Transverse colon (tissue), 4 donors: ENCODE measurements at regions not wholly inside any gene's neighbourhood (a gene's known extent, or its start where the extent isn't known, plus 50 kb on each side); places are given as distances from the start of the nearest gene placed in this dataset.

Source experiments
- DNase-seq: peaks from one replicate; pipeline ENCODE4 v3.0.0-alpha.2; 2019
- H3K27ac ChIP-seq, 4 donors: fragments of 200-600 bp; sonication (generic); 2 replicates each; pipeline ENCODE4 v1.5.1; 2016 to 2018; ENCODE audit warnings: inconsistent platforms in 4 of 4
- H3K27me3 ChIP-seq: fragments of 200-600 bp; sonication (generic); 2 replicates; pipeline ENCODE4 v1.5.1; 2017; ENCODE audit warnings: inconsistent platforms
- H3K36me3 ChIP-seq, 4 donors: fragments of 200-600 bp; sonication (generic); 2 replicates each; pipeline ENCODE4 v1.5.1; 2017 to 2019; ENCODE audit warnings: inconsistent platforms in 4 of 4
- H3K4me1 ChIP-seq, 4 donors: fragments of 200-600 bp; sonication (generic); 2 replicates each; pipeline ENCODE4 v1.5.1; 2017 to 2020; ENCODE audit warnings: inconsistent platforms in 4 of 4
- H3K4me3 ChIP-seq, 4 donors: fragments of 200-600 bp; sonication (generic); 1 replicate in 1 of 4; 2 replicates in 3 of 4; pipeline versions ENCODE4 v1.5.1 to v1.6.1; 2017 to 2019; ENCODE audit warnings: inconsistent platforms in 4 of 4
- H3K9me3 ChIP-seq, 2 donors: fragments of 200-600 bp; sonication (generic); 2 replicates each; pipeline ENCODE4 v1.5.1; 2017 to 2019; ENCODE audit warnings: inconsistent platforms in 2 of 2
- EP300 ChIP-seq: sonication (generic); formaldehyde crosslinking; IDR thresholded peaks from one replicate; pipeline ENCODE4 v1.6.1; 2017; ENCODE audit warnings: antibody characterized with exemption, low read depth
- POLR2A ChIP-seq: fragments of 450-650 bp; IDR thresholded peaks from one replicate; pipeline ENCODE4 v1.6.1; 2016; ENCODE audit warnings: antibody characterized with exemption, mild to moderate bottlenecking, moderate library complexity
- POLR2AphosphoS5 ChIP-seq, 3 donors: sonication (generic); formaldehyde crosslinking; IDR thresholded peaks; one replicate each; pipeline ENCODE4 v1.6.1; 2016; ENCODE audit warnings: antibody characterized with exemption in 3 of 3
- WGBS, 2 donors: methylation state at CpG; one replicate each; pipeline ENCODE4 v1.1.5; 2018; ENCODE audit warnings: low coverage in 1 of 2; 5-methylcytosine and 5-hydroxymethylcytosine counted together
- in situ Hi-C, 4 donors: fragments of 200-750 bp; cut with MboI; loops; one replicate each; pipeline versions ENCODE4 v1.15.0 to v1.15.1; 2017; ENCODE audit warnings: low sequenced_read_pairs in 3 of 4, low pct_ligation_motif_present in 1 of 4, low pct_unique_long_range_greater_than_20kb in 1 of 4
- intact Hi-C: fragments of 100-400 bp; cut with DNase I; formaldehyde crosslinking; loops from one replicate; pipeline ENCODE4 v1.15.1; 2023; ENCODE audit warnings: low total_unique reads
- TF ChIP-seq, protein P1 (sequence below), 5 experiments: fragments of 200-600 bp in 3 of 5; fragments of 450-650 bp in 2 of 5; sonication (generic) in 3 of 5; IDR thresholded peaks; 1 replicate in 2 of 5; 2 replicates in 3 of 5; pipeline ENCODE4 v1.5.1; 2016 to 2017; ENCODE audit warnings: antibody characterized with exemption in 5 of 5, inconsistent platforms in 3 of 5, mild to moderate bottlenecking in 2 of 5, moderate library complexity in 1 of 5

DNA sequence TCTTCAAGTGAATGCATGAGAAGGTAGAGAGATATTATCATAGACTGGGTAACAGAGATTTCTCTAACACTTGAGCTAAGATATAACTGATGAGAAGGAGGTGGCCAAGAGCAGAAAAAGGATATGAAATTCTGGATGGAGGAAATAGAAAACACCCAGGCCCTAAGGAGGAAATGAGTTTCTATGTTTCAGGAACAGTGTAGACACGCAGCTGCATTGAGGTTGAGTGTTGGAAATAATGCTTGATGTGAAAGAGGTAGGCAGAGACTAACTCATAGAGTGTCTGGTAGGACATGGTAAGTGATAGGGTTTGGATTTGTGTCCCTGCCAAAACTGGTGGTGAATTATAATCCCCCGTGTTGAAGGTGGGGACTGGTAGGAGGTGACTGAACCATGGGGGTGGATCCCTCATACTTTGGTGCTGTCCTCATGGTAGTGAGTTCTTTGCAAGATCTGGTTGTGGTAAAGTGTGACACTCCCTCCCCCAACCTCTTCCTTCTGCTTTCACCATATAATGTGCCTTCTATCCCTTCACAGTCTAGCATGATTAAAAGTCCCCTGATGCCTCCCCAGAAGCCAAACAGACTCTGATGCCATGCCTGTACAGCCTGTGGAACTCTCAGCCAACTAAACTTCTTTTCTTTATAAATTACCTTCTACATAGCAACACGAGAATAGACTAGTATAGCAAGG is 787.3 kb downstream of the EDEM1 start:
- Histone ChIP-seq H3K9me3 (no peaks in the 10 kb centered on the region), H3K27me3 (no peaks in the 10 kb centered on the region), H3K27ac (no peak overlapping the region), H3K36me3 (no peaks in the 10 kb centered on the region), H3K4me1 (no peaks in the 10 kb centered on the region), H3K4me3 (no peak overlapping the region)
- TF ChIP-seq POLR2A (no peak), EP300 (no peak), POLR2AphosphoS5 (IDR thresholded peaks at IDR 0.05) (no peak)
- TF ChIP-seq, protein P1, sequence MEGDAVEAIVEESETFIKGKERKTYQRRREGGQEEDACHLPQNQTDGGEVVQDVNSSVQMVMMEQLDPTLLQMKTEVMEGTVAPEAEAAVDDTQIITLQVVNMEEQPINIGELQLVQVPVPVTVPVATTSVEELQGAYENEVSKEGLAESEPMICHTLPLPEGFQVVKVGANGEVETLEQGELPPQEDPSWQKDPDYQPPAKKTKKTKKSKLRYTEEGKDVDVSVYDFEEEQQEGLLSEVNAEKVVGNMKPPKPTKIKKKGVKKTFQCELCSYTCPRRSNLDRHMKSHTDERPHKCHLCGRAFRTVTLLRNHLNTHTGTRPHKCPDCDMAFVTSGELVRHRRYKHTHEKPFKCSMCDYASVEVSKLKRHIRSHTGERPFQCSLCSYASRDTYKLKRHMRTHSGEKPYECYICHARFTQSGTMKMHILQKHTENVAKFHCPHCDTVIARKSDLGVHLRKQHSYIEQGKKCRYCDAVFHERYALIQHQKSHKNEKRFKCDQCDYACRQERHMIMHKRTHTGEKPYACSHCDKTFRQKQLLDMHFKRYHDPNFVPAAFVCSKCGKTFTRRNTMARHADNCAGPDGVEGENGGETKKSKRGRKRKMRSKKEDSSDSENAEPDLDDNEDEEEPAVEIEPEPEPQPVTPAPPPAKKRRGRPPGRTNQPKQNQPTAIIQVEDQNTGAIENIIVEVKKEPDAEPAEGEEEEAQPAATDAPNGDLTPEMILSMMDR (IDR thresholded peaks at IDR 0.05) = no peak
- no peak for DNase-seq
- WGBS, 2 donors = 68 to 76% methylated on average over 3 of the region's 3 CpGs
- intact Hi-C loops = no loop called here
- in situ Hi-C loops = no loop called here

DNA sequence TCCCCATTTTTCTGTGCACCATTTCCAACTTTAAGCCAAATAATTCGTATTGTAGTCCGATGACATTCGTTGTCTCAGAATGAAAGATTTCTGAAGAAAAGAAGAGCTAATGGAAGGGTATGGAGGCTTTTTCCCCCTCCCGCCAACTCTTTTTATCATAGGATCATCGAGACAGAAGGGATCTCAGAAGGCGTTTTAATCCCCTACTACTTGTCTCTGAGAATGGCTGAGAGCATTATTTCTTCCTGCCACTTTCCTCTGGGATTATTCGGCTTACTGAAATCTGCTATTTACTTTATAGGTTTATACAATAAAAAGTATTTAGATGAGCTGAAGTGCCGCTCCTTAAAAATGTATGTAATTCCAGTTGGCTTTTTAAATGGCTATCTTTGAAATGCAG is 789.8 kb downstream of the EDEM1 start:
- Histone ChIP-seq H3K27me3 (no peaks in the 10 kb centered on the region), H3K27ac (no peak overlapping the region), H3K36me3 (no peaks in the 10 kb centered on the region), H3K9me3 (no peaks in the 10 kb centered on the region), H3K4me1 (no peaks in the 10 kb centered on the region), H3K4me3 (no peak overlapping the region)
- in situ Hi-C loops (no loop called here), intact Hi-C loops (no loop called here)
- no peak for TF ChIP-seq POLR2A
- TF ChIP-seq, protein P1 (IDR thresholded peaks at IDR 0.05) = no peak
- TF ChIP-seq EP300 = no peak
- TF ChIP-seq POLR2AphosphoS5 (IDR thresholded peaks at IDR 0.05) = no peak
- WGBS, 2 donors = 76 to 85% methylated on average over 8 of the region's 8 CpGs
- DNase-seq = no peak

DNA sequence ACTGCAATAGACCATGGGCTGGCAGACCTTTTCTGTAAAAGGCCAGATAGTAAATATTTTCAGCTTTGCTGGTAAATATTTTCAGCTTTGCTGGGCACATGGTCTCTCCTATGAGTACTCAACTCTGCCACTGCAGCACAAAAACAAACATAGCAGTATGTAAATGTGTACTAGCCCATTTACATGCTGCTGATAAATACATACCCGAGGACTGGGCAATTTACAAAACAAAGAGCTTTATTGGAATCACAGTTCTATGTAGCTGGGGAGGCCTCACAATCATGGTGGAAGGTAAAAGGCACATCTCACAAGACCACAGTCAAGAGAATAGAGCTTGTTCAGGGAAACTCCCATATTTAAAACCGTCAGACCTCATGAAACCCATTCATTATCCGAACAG is 793.0 kb downstream of the EDEM1 start:
- no peaks in the 10 kb centered on the region for H3K4me1 ChIP-seq
- H3K36me3 ChIP-seq = no peaks in the 10 kb centered on the region
- no peak for TF ChIP-seq EP300
- TF ChIP-seq, protein P1 (IDR thresholded peaks at IDR 0.05) = no peak
- TF ChIP-seq POLR2AphosphoS5 (IDR thresholded peaks at IDR 0.05) = no peak
- no peak for TF ChIP-seq POLR2A
- in situ Hi-C loops = no loop called here
- intact Hi-C loops = no loop called here
- no peak for DNase-seq
- no peak overlapping the region for H3K4me3 ChIP-seq
- 43 to 86% methylated on average over 2 to 3 of the region's 3 CpGs for WGBS, 2 donors
- H3K27ac ChIP-seq = no peak overlapping the region
- H3K27me3 ChIP-seq = no peaks in the 10 kb centered on the region
- no peaks in the 10 kb centered on the region for H3K9me3 ChIP-seq

DNA sequence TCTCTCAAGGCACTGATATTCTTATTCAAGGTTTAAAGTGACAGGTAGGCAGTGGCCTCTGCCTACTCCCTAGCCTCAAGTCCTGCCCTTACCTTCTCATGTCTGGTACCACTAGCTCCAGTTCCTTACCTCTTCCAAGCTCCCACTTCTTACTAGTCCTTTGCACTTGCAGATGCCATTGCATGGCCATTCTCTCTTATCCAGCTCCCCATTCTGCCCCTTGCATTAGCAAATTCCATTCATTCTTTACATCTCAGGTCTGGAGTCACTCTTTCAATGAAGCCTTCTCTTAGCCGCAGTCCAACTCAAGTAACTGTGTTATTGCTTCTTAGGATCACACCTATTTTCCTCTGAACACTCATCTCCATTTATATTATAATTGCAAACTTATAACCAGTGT is 807.1 kb downstream of the EDEM1 start:
- no peak overlapping the region for H3K4me3 ChIP-seq
- no peaks in the 10 kb centered on the region for H3K9me3 ChIP-seq
- H3K4me1 ChIP-seq = no peaks in the 10 kb centered on the region
- no peaks in the 10 kb centered on the region for H3K36me3 ChIP-seq
- intact Hi-C loops = no loop called here
- in situ Hi-C loops = no loop called here
- no peak overlapping the region for H3K27ac ChIP-seq
- 75 to 100% methylated on average over 1 of the region's 1 CpG for WGBS, 2 donors
- no peaks in the 10 kb centered on the region for H3K27me3 ChIP-seq
- no peak for DNase-seq
- TF ChIP-seq, protein P1 (IDR thresholded peaks at IDR 0.05) = no peak
- TF ChIP-seq EP300 = no peak
- TF ChIP-seq POLR2A = no peak
- TF ChIP-seq POLR2AphosphoS5 (IDR thresholded peaks at IDR 0.05) = no peak
